GM23248 (cell line): ENCODE measurements at regions not wholly inside any gene's neighbourhood (a gene's known extent, or its start where the extent isn't known, plus 50 kb on each side); places are given as distances from the start of the nearest gene placed in this dataset.

Experiments used
- EZH2 ChIP-seq: fragments of 200-600 bp; sonication (generic); IDR thresholded peaks from 2 replicates; pipeline ENCODE4 v1.6.1; 2018; ENCODE audit warnings: antibody characterized with exemption, mild to moderate bottlenecking; ENCODE audit not compliant: insufficient read depth, poor library complexity, severe bottlenecking
- EZH2phosphoT487 ChIP-seq: fragments of 200-600 bp; sonication (generic); IDR thresholded peaks from 2 replicates; pipeline ENCODE4 v1.6.1; 2018; ENCODE audit warnings: antibody characterized with exemption, moderate library complexity, mild to moderate bottlenecking, low read depth; ENCODE audit not compliant: insufficient read depth

DNA sequence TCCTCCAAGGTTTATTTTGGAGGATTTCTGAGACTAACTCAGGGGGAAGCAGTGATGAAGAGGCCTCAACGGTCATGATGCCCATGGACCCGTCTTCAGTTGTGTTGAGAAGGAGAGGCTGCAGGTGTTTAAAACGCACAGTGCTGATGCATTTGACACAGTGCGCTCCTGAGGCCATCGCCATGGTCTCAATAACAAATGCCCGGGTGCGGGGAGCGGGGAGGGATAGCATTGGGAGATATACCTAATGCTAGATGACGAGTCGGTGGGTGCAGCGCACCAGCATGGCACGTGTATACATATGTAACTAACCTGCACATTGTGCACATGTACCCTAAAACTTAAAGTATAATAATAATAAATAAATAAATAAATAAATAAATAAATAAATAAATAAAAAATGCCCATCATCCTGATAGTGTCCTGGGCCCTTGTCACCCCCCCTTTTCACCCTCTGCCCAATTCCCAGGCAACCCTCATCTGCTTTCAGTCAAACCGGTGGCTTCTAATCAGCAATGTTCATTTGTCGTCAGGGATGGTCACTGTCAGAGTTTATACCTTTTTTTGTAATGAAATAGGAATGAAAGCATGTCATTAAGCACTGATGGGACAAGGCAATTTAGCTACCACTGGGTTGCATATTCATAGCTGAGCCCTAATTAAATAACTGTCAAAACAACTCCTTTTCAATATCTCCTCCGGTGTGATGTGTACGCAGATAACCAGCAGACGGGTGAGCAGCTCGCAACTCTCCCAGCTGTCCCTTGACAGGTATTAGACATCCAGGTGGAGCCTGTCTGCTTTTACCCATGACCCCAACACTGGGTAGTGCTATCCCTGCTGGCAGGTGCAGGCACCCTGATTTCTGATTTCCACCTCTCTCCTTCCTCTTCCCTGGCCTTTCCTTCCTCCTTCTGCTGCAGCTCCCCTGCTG is 95.9 kb downstream of the KCNF1 start:
- TF ChIP-seq EZH2, result no peak
- TF ChIP-seq EZH2phosphoT487, result no peak
